Pons (tissue), 1 donor: ENCODE measurements at regions not wholly inside any gene's neighbourhood (a gene's known extent, or its start where the extent isn't known, plus 50 kb on each side); places are given as distances from the start of the nearest gene placed in this dataset.
"Not testable (repeated sequence)": the region's sequence is repeated elsewhere in the genome, so short reads cannot be mapped to it uniquely, and the experiment has no call there.

Experiments used
- DNase-seq: peaks from one replicate; pipeline ENCODE4 v3.0.0-alpha.2; 2016; ENCODE audit warnings: low spot score

DNA sequence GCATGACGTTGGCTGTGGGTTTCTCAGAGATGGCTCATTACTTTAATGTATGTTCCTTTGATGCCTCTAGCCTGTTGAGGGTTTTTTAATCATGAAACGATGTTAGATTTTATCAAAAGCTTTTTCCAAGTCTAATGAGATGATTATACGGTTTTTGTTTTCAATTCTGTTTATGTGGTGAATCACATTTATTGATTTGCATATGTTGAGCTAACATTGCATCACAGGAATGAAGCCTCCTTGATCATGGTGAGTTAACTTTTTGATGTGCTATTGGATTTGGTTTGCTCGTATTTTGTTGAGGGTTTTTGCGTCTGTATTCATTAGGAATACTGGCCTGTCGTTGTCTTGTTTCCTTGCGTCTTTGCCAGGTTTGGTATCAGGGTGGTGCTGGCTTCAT is 52.3 kb upstream of the PTPN12 start:
- no peak for DNase-seq

DNA sequence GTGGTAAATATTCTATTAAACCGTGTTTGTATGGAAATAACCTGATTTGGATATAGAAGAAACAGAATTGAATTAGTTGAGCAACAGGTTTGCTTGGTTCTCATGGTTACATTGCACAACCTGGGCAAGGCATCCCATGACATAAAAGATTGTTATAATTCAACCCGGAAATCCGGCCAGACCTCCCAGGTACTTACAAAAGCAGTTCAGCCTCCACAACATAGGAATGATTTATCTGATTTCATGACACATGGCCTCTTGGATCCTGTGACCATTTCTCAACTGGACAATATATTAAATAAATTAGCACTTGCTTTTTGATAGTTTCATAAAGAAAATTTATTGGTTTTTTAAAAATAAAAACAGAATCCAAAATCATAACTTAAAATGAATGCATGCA is 55.1 kb upstream of the PTPN12 start:
- no peak for DNase-seq

- DNase-seq = no peak
Measured at GRCh38 chr7:77481615-77482014, 55.5 kb upstream of the PTPN12 start.

GRCh38 chr7:77480102-77480627 is 56.9 kb upstream of the PTPN12 start:
- not testable (repeated sequence) for DNase-seq

- no peak for DNase-seq
Measured at GRCh38 chr7:77479536-77480088, 57.5 kb upstream of the PTPN12 start.

GRCh38 chr7:77476871-77477270 is 60.2 kb upstream of the PTPN12 start:
- no peak for DNase-seq

- DNase-seq = no peak
Measured at GRCh38 chr7:77475181-77475580, 59.0 kb upstream of the GSAP start.

- no peak for DNase-seq
Measured at GRCh38 chr7:77474756-77475155, 58.6 kb upstream of the GSAP start.

GRCh38 chr7:77473229-77474005 is 57.3 kb upstream of the GSAP start:
- DNase-seq = peak; percentile 21

GRCh38 chr7:77469927-77470326 is 53.8 kb upstream of the GSAP start:
- no peak for DNase-seq

DNA sequence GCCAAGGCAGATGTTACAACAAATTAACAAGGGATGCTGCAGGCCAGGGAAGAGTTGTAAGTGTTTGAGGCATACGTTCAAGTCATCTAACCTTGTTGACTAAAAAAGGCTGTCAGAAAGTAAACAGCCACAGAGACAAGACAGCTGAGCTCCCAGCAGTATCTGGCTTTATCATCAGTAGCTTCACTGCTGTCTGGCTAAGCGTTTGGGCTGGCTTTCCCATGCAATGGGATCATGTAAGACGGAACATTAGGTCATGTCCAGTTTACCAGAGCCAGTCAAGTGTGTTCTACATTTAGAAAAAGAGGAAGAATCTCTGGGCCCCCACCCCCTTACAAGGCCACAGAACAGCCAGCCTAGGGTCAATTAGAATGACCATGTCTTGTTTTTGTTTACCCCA is 51.3 kb upstream of the GSAP start:
- DNase-seq = peak; percentile 71

- DNase-seq = no peak
Measured at GRCh38 chr7:77466450-77466849, 50.3 kb upstream of the GSAP start.
